ENCODE measurements at regions not wholly inside any gene's neighbourhood (a gene's known extent, or its start where the extent isn't known, plus 50 kb on each side); places are given as distances from the start of the nearest gene placed in this dataset.

DNA sequence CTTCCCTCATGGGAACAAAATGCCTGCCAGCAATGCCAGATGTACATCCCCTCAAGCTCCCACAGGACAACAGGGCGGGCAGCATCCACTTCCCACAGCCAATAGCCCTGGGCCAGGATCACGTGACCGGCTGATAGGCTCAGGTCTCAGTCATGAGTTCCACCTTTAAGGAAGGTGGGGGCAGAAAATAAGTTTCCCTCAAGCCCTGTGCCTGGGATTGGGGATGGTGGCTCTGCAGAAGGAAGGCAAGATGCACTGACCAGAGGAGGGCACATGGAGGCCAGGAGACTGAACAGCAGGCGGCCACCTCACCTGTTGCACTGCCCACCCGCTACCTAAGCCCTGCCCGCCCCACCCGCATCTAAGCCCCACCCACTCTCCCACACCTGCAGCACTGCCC, 149.1 kb downstream of the BMP7 start:
- Mint-ChIP-seq H3K27me3 (peaks cover 2% of the 10 kb centered on the region), H3K4me1 (ENCODE audit: low read depth) (no peaks in the 10 kb centered on the region), H3K27ac (no peak overlapping the region), H3K4me3 (no peak overlapping the region), H3K36me3 (ENCODE audit: low read depth) (no peaks in the 10 kb centered on the region), H3K9me3 (no peaks in the 10 kb centered on the region)
- ChIA-PET CTCF (no interaction called here), POLR2A (no interaction called here)
- TF ChIP-seq, protein P1, sequence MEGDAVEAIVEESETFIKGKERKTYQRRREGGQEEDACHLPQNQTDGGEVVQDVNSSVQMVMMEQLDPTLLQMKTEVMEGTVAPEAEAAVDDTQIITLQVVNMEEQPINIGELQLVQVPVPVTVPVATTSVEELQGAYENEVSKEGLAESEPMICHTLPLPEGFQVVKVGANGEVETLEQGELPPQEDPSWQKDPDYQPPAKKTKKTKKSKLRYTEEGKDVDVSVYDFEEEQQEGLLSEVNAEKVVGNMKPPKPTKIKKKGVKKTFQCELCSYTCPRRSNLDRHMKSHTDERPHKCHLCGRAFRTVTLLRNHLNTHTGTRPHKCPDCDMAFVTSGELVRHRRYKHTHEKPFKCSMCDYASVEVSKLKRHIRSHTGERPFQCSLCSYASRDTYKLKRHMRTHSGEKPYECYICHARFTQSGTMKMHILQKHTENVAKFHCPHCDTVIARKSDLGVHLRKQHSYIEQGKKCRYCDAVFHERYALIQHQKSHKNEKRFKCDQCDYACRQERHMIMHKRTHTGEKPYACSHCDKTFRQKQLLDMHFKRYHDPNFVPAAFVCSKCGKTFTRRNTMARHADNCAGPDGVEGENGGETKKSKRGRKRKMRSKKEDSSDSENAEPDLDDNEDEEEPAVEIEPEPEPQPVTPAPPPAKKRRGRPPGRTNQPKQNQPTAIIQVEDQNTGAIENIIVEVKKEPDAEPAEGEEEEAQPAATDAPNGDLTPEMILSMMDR (IDR thresholded peaks at IDR 0.05), result no peak
- DNase-seq (no peak), ATAC-seq (no peak)
- intact Hi-C loops (cut with micrococcal nuclease), result no loop called here

DNA sequence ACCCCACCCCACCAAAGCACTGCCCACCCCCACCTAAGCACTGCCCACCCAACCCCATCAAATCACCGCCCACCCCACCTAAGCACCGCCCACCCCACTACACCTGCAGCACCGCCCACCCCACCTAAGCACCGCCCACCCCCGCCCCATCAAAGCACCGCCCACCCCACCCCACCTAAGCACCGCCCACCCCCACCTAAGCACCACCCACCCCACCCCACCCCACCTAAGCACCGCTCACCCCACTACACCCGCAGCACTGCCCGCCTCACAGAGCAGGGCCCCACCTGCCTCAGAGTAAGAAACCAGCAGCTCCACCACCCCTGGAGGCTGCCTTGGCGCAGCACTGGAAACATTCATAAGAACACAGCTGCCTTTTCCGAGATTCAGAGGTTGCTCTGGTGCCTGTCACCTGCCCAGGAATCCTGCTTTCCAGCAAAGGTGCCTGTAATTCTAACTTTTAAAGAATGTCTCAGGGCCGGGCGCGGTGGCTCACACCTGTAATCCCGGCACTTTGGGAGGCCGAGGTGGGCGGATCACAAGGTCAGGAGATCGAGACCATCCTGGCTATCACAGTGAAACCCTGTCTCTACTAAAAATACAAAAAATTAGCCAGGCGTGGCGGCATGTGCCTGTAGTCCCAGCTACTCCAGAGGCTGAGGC, 148.2 kb downstream of the BMP7 start:
- no peak overlapping the region for H3K27ac Mint-ChIP-seq

More for the DNA sequence above, 148.2 kb downstream of the BMP7 start:
- TF ChIP-seq, protein P1 (IDR thresholded peaks at IDR 0.05), result no peak
- Mint-ChIP-seq H3K27me3 (peaks cover 2% of the 10 kb centered on the region), H3K4me3 (no peak overlapping the region), H3K4me1 (ENCODE audit: low read depth) (no peaks in the 10 kb centered on the region), H3K36me3 (ENCODE audit: low read depth) (no peaks in the 10 kb centered on the region), H3K9me3 (no peaks in the 10 kb centered on the region)
- DNase-seq (no peak), ATAC-seq (no peak)
- ChIA-PET POLR2A (no interaction called here), CTCF (no interaction called here)
- intact Hi-C loops (cut with micrococcal nuclease), result no loop called here
